ENCODE measurements at regions not wholly inside any gene's neighbourhood (a gene's known extent, or its start where the extent isn't known, plus 50 kb on each side); places are given as distances from the start of the nearest gene placed in this dataset.

DNA sequence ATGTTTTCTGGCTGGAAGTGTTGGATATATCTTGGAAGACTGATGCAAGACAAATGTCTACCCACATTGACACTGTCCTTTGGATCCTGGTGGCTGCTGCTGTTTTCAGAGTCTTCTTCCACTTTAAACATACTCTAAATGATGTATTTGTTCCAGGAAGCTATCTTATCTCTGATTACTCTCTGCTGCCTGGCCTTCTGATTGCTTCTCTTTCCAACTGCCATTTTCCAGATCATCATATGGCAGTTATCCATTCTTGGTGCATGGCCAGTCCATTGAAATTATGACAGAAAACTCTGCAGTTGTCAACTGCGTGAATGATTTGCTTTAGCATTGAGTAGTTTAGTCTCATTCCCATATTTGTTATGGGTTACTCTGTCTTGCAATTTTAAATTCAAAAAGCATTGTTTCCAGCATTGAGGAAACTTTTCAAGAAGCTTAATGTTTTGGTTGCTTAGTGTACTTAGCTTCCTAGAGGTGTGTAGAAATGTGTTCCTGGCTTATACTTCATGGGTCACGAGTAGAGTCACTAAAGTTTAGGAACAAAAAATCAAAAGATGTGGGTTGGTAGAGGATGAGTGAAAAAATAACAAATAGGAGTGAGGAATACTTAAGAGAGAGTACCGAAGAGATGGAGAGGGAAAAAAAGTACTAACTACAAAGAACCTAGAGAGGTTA lies 268.3 kb upstream of the MTPN start:
- no peak overlapping the region for H3K4me3 ChIP-seq (ENCODE audit: low read depth, low read length)
- no peak for DNase-seq (ENCODE audit: low read depth)
- TF ChIP-seq POLR2A (IDR thresholded peaks at IDR 0.05; ENCODE audit: extremely low read depth, insufficient read length) (no peak), MYC (IDR thresholded peaks at IDR 0.05; ENCODE audit: low read depth, low read length) (no peak), CTCF (IDR thresholded peaks at IDR 0.05; ENCODE audit: low read depth, low read length) (no peak), MAX (IDR thresholded peaks at IDR 0.05; ENCODE audit: low read depth, low read length) (no peak)

- DNase-seq (ENCODE audit: low read depth), result no peak
- H3K4me3 ChIP-seq (ENCODE audit: low read depth, low read length), result no peak overlapping the region
- no peak for TF ChIP-seq MAX (IDR thresholded peaks at IDR 0.05; ENCODE audit: low read depth, low read length)
Observed at GRCh38 chr7:136234040-136234439, 256.9 kb upstream of the MTPN start.

DNA sequence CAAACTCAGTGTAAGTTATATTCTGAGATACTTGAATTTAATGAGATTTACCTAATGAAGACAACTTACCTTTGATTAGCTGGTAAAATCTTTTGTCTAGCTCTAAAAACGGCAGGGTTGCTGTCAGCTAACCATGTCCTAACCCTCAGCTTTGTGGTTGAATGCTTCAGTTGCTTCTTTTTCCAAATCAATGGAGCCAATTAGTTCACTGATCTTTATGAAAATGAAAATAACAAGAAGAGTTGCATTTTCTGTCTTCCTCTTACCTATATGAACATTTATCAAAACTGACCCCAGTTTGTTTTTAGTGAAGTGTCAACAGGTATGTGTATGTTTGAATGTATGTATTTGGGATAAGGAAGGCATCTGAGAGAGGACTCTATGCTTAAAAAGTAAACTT lies 253.1 kb upstream of the MTPN start:
- H3K4me3 ChIP-seq (ENCODE audit: low read depth, low read length), result no peak overlapping the region
- DNase-seq (ENCODE audit: low read depth), result no peak
- TF ChIP-seq MYC (IDR thresholded peaks at IDR 0.05; ENCODE audit: low read depth, low read length), result no peak

- no peak for TF ChIP-seq POLR2A (IDR thresholded peaks at IDR 0.05; ENCODE audit: extremely low read depth, insufficient read length)
- no peak for TF ChIP-seq MYC (IDR thresholded peaks at IDR 0.05; ENCODE audit: low read depth, low read length)
- TF ChIP-seq CTCF (IDR thresholded peaks at IDR 0.05; ENCODE audit: low read depth, low read length), result no peak
- no peak for TF ChIP-seq MAX (IDR thresholded peaks at IDR 0.05; ENCODE audit: low read depth, low read length)
- no peak for DNase-seq (ENCODE audit: low read depth)
- H3K4me3 ChIP-seq (ENCODE audit: low read depth, low read length), result no peak overlapping the region
Observed at GRCh38 chr7:136229790-136230189, 252.6 kb upstream of the MTPN start.

- TF ChIP-seq POLR2A (IDR thresholded peaks at IDR 0.05; ENCODE audit: extremely low read depth, insufficient read length), result no peak
- no peak for TF ChIP-seq MAX (IDR thresholded peaks at IDR 0.05; ENCODE audit: low read depth, low read length)
- TF ChIP-seq CTCF (IDR thresholded peaks at IDR 0.05; ENCODE audit: low read depth, low read length), result no peak
- no peak for TF ChIP-seq MYC (IDR thresholded peaks at IDR 0.05; ENCODE audit: low read depth, low read length)
- DNase-seq (ENCODE audit: low read depth), result no peak
- H3K4me3 ChIP-seq (ENCODE audit: low read depth, low read length), result no peak overlapping the region
Observed at GRCh38 chr7:136228171-136228570, 251.0 kb upstream of the MTPN start.

- TF ChIP-seq MYC (IDR thresholded peaks at IDR 0.05; ENCODE audit: low read depth, low read length) (no peak), CTCF (IDR thresholded peaks at IDR 0.05; ENCODE audit: low read depth, low read length) (no peak), POLR2A (IDR thresholded peaks at IDR 0.05; ENCODE audit: extremely low read depth, insufficient read length) (no peak), MAX (IDR thresholded peaks at IDR 0.05; ENCODE audit: low read depth, low read length) (no peak)
- no peak for DNase-seq (ENCODE audit: low read depth)
- no peak overlapping the region for H3K4me3 ChIP-seq (ENCODE audit: low read depth, low read length)
Observed at GRCh38 chr7:136214356-136214755, 237.2 kb upstream of the MTPN start.

GRCh38 chr7:136213012-136213411 lies 235.9 kb upstream of the MTPN start:
- no peak for DNase-seq (ENCODE audit: low read depth)
- H3K4me3 ChIP-seq (ENCODE audit: low read depth, low read length), result no peak overlapping the region
- TF ChIP-seq CTCF (IDR thresholded peaks at IDR 0.05; ENCODE audit: low read depth, low read length), result no peak
- no peak for TF ChIP-seq POLR2A (IDR thresholded peaks at IDR 0.05; ENCODE audit: extremely low read depth, insufficient read length)
- no peak for TF ChIP-seq MYC (IDR thresholded peaks at IDR 0.05; ENCODE audit: low read depth, low read length)
- no peak for TF ChIP-seq MAX (IDR thresholded peaks at IDR 0.05; ENCODE audit: low read depth, low read length)

Measured in NB4 (cell line).